A549 (cell line): ENCODE measurements at regions not wholly inside any gene's neighbourhood (a gene's known extent, or its start where the extent isn't known, plus 50 kb on each side); places are given as distances from the start of the nearest gene placed in this dataset.

Experiments used
- ATAC-seq, 2 experiments: fragments of 200-7000 bp in 1 of 2; fragments of >200 bp in 1 of 2; cut with Nextera tagmentation in 1 of 2; cut with Tn5 transposase in 1 of 2; 3 replicates each; pipeline versions ENCODE4 v1.8.0 to v1.9.1; 2018 to 2020; ENCODE audit warnings: mild to moderate bottlenecking in 1 of 2, moderate library complexity in 1 of 2
- CTCF ChIA-PET: fragments of 300-600 bp; sonication (Branson Sonifier 250); formaldehyde crosslinking; extraction: SDS; loops from one replicate; lab custom pipeline; 2021; ENCODE audit warnings: antibody characterized with exemption, inconsistent platforms; lab: Yijun Ruan, JAX
- POLR2A ChIA-PET: fragments of 350-600 bp; formaldehyde crosslinking; extraction: SDS; loops from one replicate; lab custom pipeline; 2021; ENCODE audit warnings: antibody characterized with exemption, inconsistent platforms; lab: Yijun Ruan, JAX
- DNase-seq, 2 experiments: peaks; one replicate each; pipeline versions ENCODE4 v3.0.0 to v3.0.0-alpha.2; 2011 to 2016; ENCODE audit warnings: low read depth in 1 of 2, low spot score in 1 of 2
- FAIRE-seq: peaks from 2 replicates; lab custom pipeline; 2011; peaks lifted over from hg19 to GRCh38; lab: Jason Lieb, UNC
- H3K27ac ChIP-seq, 2 experiments: fragments of >200 bp; sonication (Bioruptor Twin); formaldehyde crosslinking; 3 replicates each; pipeline ENCODE4 v1.5.1; 2016 to 2017
- H3K4me1 ChIP-seq: fragments of >200 bp; sonication (Bioruptor Twin); formaldehyde crosslinking; 3 replicates; pipeline ENCODE4 v1.6.1; 2016
- H3K4me2 ChIP-seq: fragments of >200 bp; sonication (Bioruptor Twin); formaldehyde crosslinking; 3 replicates; pipeline ENCODE4 v1.6.1; 2016
- H3K4me3 ChIP-seq: fragments of >200 bp; sonication (Bioruptor Twin); formaldehyde crosslinking; 3 replicates; pipeline ENCODE4 v1.5.1; 2016
- H3K9me3 ChIP-seq: fragments of >200 bp; sonication (Bioruptor Twin); formaldehyde crosslinking; 3 replicates; pipeline ENCODE4 v1.6.1; 2016
- BHLHE40 ChIP-seq: IDR thresholded peaks from 2 replicates; pipeline ENCODE4 v1.6.1; 2012; ENCODE audit warnings: low read depth, low read length, inconsistent platforms
- CEBPB ChIP-seq, 2 experiments: fragments of >200 bp in 1 of 2; sonication (Bioruptor Twin) in 1 of 2; formaldehyde crosslinking in 1 of 2; IDR thresholded peaks; 2 replicates each; pipeline ENCODE4 v1.6.1; 2012 to 2016
- EHMT2 ChIP-seq: fragments of 200-600 bp; sonication (generic); IDR thresholded peaks from 2 replicates; pipeline ENCODE4 v1.6.1; 2016; ENCODE audit warnings: antibody characterized with exemption, low read depth, mild to moderate bottlenecking, moderate library complexity
- FOSL2 ChIP-seq, 2 experiments: fragments of 450-650 bp in 1 of 2; fragments of >200 bp in 1 of 2; sonication (Bioruptor Twin) in 1 of 2; formaldehyde crosslinking; IDR thresholded peaks; 2 replicates each; pipeline versions ENCODE4 v1.5.0 to v1.6.1; 2016 to 2020; ENCODE audit warnings: mild to moderate bottlenecking in 1 of 2, moderate library complexity in 1 of 2
- GATA3 ChIP-seq: IDR thresholded peaks from 2 replicates; pipeline ENCODE4 v1.6.1; 2012; ENCODE audit warnings: borderline replicate concordance
- JUNB ChIP-seq: fragments of >200 bp; sonication (Bioruptor Twin); formaldehyde crosslinking; IDR thresholded peaks from 2 replicates; pipeline ENCODE4 v1.6.1; 2016
- KDM5A ChIP-seq: fragments of 200-600 bp; sonication (generic); IDR thresholded peaks from 2 replicates; pipeline ENCODE4 v1.6.1; 2016; ENCODE audit warnings: antibody characterized with exemption, mild to moderate bottlenecking
- MAFK ChIP-seq: fragments of 450-650 bp; IDR thresholded peaks from 2 replicates; pipeline ENCODE4 v1.6.1; 2014; ENCODE audit not compliant: partially characterized antibody
- MAZ ChIP-seq: fragments of 150-350 bp; IDR thresholded peaks from 2 replicates; pipeline ENCODE4 v1.6.1; 2014; ENCODE audit warnings: antibody characterized with exemption, low read depth, low read length, borderline replicate concordance
- NFE2L2 ChIP-seq: fragments of 150-350 bp; conservative IDR thresholded peaks from 2 replicates; pipeline ENCODE4 v1.6.1; 2014; ENCODE audit warnings: low read length
- POLR2AphosphoS2 ChIP-seq: conservative IDR thresholded peaks from 2 replicates; pipeline ENCODE4 v1.6.1; 2012; ENCODE audit warnings: low read length, improper control_type of control experiment, inconsistent platforms
- RARB ChIP-seq: fragments of 250-450 bp; sonication (Bioruptor Pico); IDR thresholded peaks from 2 replicates; pipeline ENCODE4 v1.8.0; 2021; ENCODE audit warnings: mild to moderate bottlenecking, moderate library complexity
- RCOR1 ChIP-seq: fragments of 150-350 bp; IDR thresholded peaks from 2 replicates; pipeline ENCODE4 v1.6.1; 2014; ENCODE audit warnings: antibody characterized with exemption, low read length, low read depth
- RNF2 ChIP-seq: fragments of 200-600 bp; sonication (generic); IDR thresholded peaks from 2 replicates; pipeline ENCODE4 v1.6.1; 2016; ENCODE audit warnings: low read depth, mild to moderate bottlenecking, antibody characterized with exemption, moderate library complexity, borderline replicate concordance
- SREBF2 ChIP-seq: fragments of 450-650 bp; IDR thresholded peaks from 2 replicates; pipeline ENCODE4 v1.6.1; 2014; ENCODE audit warnings: mild to moderate bottlenecking, moderate library complexity
- TFCP2L1 ChIP-seq: fragments of 250-450 bp; sonication (Bioruptor Pico); IDR thresholded peaks from 2 replicates; pipeline ENCODE4 v1.5.0; 2021; ENCODE audit warnings: mild to moderate bottlenecking
- TP53 ChIP-seq: fragments of 250-450 bp; sonication (Bioruptor Pico); IDR thresholded peaks from 2 replicates; pipeline ENCODE4 v1.5.0; 2021; ENCODE audit warnings: mild to moderate bottlenecking, moderate library complexity
- ZNF302 ChIP-seq: fragments of 250-450 bp; sonication (Bioruptor Pico); IDR thresholded peaks from 2 replicates; pipeline ENCODE4 v1.9.0; 2021; ENCODE audit warnings: inconsistent platforms, mild to moderate bottlenecking, moderate library complexity
- ZSCAN20 ChIP-seq: fragments of 250-450 bp; sonication (Bioruptor Pico); IDR thresholded peaks from 2 replicates; pipeline ENCODE4 v1.8.0; 2022; ENCODE audit warnings: mild to moderate bottlenecking, moderate library complexity
- WGBS: methylation state at CpG from one replicate; pipeline ENCODE4 v1.1.6; 2017; ENCODE audit errors: missing lambda C conversion rate; 5-methylcytosine and 5-hydroxymethylcytosine counted together
- TF ChIP-seq, protein P1 (sequence below): fragments of 450-650 bp; IDR thresholded peaks from 2 replicates; pipeline ENCODE4 v1.6.1; 2014; ENCODE audit warnings: antibody characterized with exemption
- TF ChIP-seq, protein P2 (sequence below): fragments of >200 bp; sonication (Bioruptor Twin); formaldehyde crosslinking; IDR thresholded peaks from 3 replicates; pipeline ENCODE4 v1.5.1; 2016
- TF ChIP-seq, protein P3 (sequence below): IDR thresholded peaks from 2 replicates; pipeline ENCODE4 v1.6.1; 2012; ENCODE audit warnings: low read depth, borderline replicate concordance
- TF ChIP-seq, protein P4 (sequence below): IDR thresholded peaks from 2 replicates; pipeline ENCODE4 v1.6.1; 2012
- TF ChIP-seq, protein P5 (sequence below): fragments of 150-350 bp; IDR thresholded peaks from 2 replicates; pipeline ENCODE4 v1.6.1; 2014; ENCODE audit warnings: low read depth, mild to moderate bottlenecking, low read length
- TF ChIP-seq, protein P6 (sequence below): fragments of >200 bp; sonication (Bioruptor Twin); formaldehyde crosslinking; IDR thresholded peaks from 3 replicates; pipeline ENCODE4 v1.6.1; 2016

DNA sequence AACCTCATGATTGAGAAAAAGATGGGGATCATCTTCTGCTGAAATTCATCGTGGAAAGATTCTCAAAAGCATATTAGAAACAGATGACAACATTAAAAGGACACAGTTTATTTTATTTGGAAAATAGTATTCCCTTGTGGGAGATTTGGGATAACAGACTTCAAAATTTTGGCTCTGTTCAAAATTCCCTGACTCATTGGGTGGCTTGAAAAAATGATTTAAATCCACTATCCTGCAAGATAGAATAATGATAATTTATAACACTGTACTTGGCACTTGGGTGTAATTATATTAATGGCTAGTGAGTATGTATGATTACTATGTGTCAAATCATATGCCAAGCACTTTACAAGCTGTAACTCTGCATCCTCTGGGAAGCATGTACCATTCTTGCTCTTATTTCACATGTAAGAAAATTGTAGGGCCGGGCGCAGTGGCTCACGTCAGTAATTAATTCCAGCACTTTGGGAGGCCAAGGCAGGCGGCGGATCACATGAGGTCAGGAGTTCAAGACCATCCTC lies 128.8 kb downstream of the LMNTD1 start:
- Histone ChIP-seq H3K4me3 (no peak overlapping the region), H3K9me3 (no peaks in the 10 kb centered on the region), H3K4me1 (peaks cover 9% of the 10 kb centered on the region; the same call in 2 of the 3 replicates), H3K4me2 (no peak overlapping the region), H3K27ac (no peak overlapping the region)
- TF ChIP-seq MAFK, result no peak
- TF ChIP-seq RARB, result no peak
- TF ChIP-seq, protein P1, sequence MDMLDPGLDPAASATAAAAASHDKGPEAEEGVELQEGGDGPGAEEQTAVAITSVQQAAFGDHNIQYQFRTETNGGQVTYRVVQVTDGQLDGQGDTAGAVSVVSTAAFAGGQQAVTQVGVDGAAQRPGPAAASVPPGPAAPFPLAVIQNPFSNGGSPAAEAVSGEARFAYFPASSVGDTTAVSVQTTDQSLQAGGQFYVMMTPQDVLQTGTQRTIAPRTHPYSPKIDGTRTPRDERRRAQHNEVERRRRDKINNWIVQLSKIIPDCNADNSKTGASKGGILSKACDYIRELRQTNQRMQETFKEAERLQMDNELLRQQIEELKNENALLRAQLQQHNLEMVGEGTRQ, result no peak
- TF ChIP-seq, protein P2, sequence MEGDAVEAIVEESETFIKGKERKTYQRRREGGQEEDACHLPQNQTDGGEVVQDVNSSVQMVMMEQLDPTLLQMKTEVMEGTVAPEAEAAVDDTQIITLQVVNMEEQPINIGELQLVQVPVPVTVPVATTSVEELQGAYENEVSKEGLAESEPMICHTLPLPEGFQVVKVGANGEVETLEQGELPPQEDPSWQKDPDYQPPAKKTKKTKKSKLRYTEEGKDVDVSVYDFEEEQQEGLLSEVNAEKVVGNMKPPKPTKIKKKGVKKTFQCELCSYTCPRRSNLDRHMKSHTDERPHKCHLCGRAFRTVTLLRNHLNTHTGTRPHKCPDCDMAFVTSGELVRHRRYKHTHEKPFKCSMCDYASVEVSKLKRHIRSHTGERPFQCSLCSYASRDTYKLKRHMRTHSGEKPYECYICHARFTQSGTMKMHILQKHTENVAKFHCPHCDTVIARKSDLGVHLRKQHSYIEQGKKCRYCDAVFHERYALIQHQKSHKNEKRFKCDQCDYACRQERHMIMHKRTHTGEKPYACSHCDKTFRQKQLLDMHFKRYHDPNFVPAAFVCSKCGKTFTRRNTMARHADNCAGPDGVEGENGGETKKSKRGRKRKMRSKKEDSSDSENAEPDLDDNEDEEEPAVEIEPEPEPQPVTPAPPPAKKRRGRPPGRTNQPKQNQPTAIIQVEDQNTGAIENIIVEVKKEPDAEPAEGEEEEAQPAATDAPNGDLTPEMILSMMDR, result no peak
- TF ChIP-seq, protein P3, sequence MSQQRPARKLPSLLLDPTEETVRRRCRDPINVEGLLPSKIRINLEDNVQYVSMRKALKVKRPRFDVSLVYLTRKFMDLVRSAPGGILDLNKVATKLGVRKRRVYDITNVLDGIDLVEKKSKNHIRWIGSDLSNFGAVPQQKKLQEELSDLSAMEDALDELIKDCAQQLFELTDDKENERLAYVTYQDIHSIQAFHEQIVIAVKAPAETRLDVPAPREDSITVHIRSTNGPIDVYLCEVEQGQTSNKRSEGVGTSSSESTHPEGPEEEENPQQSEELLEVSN, result no peak
- no peak for TF ChIP-seq ZSCAN20 (CRISPR knock-in tag)
- no peak for TF ChIP-seq EHMT2
- no peak for TF ChIP-seq POLR2AphosphoS2
- TF ChIP-seq ZNF302 (CRISPR knock-in tag), result no peak
- no peak for TF ChIP-seq SREBF2
- TF ChIP-seq NFE2L2, result no peak
- no peak for TF ChIP-seq TP53 (CRISPR knock-in tag)
- no peak for TF ChIP-seq RNF2
- no peak for TF ChIP-seq RCOR1
- TF ChIP-seq JUNB, result no peak
- TF ChIP-seq, protein P4, sequence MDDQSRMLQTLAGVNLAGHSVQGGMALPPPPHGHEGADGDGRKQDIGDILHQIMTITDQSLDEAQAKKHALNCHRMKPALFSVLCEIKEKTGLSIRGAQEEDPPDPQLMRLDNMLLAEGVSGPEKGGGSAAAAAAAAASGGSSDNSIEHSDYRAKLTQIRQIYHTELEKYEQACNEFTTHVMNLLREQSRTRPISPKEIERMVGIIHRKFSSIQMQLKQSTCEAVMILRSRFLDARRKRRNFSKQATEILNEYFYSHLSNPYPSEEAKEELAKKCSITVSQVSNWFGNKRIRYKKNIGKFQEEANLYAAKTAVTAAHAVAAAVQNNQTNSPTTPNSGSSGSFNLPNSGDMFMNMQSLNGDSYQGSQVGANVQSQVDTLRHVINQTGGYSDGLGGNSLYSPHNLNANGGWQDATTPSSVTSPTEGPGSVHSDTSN, result no peak
- TF ChIP-seq CEBPB (IDR thresholded peaks at IDR 0.05), result no peak
- no peak for TF ChIP-seq GATA3
- no peak for TF ChIP-seq KDM5A
- CTCF ChIA-PET, result interaction anchor here (5.1 kb wide), 1 partner anchor 11 kb away, joined by 39 read pairs; no protein-coding TSS in a partner anchor
- ATAC-seq (no peak), FAIRE-seq (no peak), DNase-seq (no peak)
- POLR2A ChIA-PET, result no interaction called here
- WGBS, result 82% methylated on average over 6 of the region's 6 CpGs

DNA sequence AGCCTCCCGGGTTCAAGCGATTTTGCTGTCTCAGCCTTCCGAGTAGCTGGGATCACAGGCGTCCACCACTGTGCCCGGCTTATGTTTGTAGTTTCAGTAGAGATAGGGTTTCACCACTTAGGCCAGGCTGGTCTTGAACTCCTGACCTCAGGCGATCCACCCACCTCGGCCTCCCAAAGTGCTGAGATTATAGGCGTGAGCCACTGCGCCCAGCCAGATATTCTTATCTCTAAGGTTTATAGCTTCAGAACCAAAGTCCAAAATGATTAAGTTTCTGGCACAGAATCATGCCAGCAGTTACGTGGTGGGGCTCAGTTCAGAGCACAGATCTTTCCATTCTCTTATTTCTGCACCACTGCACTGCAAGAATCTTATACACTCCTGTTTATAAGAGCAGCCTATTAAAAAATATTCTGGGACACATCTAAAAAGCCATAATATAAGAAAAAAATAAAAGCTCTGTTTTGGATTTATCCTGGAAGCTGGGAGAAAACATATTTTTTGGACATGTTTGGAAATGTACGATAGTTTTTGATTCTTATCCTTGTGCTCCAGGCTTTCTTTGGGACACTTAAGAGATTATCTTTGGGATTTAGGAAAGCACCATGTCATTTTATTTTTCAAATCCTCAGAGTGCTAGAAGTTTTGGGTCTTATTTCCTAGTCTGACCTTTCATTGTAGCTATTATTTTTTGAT lies 129.6 kb downstream of the LMNTD1 start:
- H3K9me3 ChIP-seq, result no peaks in the 10 kb centered on the region
- DNase-seq, result no peak
- 68% methylated on average over 11 of the region's 11 CpGs for WGBS
- TF ChIP-seq, protein P5, sequence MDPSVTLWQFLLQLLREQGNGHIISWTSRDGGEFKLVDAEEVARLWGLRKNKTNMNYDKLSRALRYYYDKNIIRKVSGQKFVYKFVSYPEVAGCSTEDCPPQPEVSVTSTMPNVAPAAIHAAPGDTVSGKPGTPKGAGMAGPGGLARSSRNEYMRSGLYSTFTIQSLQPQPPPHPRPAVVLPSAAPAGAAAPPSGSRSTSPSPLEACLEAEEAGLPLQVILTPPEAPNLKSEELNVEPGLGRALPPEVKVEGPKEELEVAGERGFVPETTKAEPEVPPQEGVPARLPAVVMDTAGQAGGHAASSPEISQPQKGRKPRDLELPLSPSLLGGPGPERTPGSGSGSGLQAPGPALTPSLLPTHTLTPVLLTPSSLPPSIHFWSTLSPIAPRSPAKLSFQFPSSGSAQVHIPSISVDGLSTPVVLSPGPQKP, result no peak
- no peak for TF ChIP-seq MAZ
- TF ChIP-seq, protein P6, sequence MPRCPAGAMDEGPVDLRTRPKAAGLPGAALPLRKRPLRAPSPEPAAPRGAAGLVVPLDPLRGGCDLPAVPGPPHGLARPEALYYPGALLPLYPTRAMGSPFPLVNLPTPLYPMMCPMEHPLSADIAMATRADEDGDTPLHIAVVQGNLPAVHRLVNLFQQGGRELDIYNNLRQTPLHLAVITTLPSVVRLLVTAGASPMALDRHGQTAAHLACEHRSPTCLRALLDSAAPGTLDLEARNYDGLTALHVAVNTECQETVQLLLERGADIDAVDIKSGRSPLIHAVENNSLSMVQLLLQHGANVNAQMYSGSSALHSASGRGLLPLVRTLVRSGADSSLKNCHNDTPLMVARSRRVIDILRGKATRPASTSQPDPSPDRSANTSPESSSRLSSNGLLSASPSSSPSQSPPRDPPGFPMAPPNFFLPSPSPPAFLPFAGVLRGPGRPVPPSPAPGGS, result no peak
- no peak for TF ChIP-seq TFCP2L1 (CRISPR knock-in tag)
- no peak for TF ChIP-seq RNF2
- TF ChIP-seq FOSL2 (IDR thresholded peaks at IDR 0.05), result no peak
- TF ChIP-seq FOSL2 (CRISPR knock-in tag; IDR thresholded peaks at IDR 0.05), result no peak
- no peak for TF ChIP-seq BHLHE40
- TF ChIP-seq, all 56 proteins: peak for 0
- ChIA-PET CTCF (interaction anchor here (0.9 to 5.1 kb wide), 2 partner anchors 12 kb away, joined by 3 to 39 read pairs; no protein-coding TSS in a partner anchor), POLR2A (no interaction called here)
- no peak overlapping the region for H3K4me3 ChIP-seq
- no peak overlapping the region for H3K4me2 ChIP-seq
- no peak overlapping the region for H3K27ac ChIP-seq
- peaks cover 9% of the 10 kb centered on the region; the same call in 2 of the 3 replicates for H3K4me1 ChIP-seq
- no peak for ATAC-seq
- FAIRE-seq, result no peak
